Hypothalamus (tissue), 51 donors: ENCODE measurements at regions not wholly inside any gene's neighbourhood (a gene's known extent, or its start where the extent isn't known, plus 50 kb on each side); places are given as distances from the start of the nearest gene placed in this dataset.
"Not testable (repeated sequence)": the region's sequence is repeated elsewhere in the genome, so short reads cannot be mapped to it uniquely, and the experiment has no call there.

ENCODE experiments used
- DNase-seq, 51 donors: peaks; one replicate each; lab custom pipeline; 2025; lab: John Stamatoyannopoulos, UW

DNA sequence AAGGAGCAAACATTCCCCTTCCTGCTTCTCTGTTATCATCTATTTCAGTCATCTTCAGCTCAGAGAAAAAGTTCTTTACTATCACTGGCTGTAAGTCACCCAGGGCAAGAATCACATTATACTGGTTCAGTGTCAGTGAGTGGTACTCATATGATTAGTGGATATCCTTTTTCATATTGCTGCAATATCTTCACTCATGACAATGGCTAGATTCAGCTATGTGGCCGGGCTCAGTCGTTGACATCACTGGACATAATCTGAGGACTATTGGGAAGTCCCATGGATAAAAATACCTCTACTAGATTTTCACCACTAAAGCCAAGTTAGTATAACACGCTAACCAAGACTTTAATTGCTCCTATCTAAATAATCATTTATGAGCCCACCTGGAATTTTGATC, 91.3 kb upstream of the UBE2E2 start:
- no peak for DNase-seq

DNA sequence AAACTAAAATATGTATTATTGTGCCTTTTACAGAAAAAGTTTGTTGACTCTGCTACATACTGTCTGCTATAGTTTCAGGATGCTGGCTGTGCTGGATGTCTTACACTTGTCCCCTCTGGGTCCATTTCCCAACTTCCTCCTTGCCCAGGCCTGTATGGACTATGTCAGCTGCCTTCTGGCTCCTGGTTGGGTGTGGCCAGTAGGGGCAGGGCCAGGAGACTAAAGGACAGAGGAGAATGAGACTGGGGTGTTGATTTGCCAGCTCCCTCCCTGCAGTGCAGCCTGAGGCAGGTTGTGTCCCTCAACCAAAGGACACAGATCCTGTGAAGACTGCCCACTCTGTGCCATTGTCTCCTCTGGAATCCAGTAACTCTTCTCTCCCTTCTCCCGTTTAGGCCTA, 90.6 kb upstream of the UBE2E2 start:
- DNase-seq = no peak

DNA sequence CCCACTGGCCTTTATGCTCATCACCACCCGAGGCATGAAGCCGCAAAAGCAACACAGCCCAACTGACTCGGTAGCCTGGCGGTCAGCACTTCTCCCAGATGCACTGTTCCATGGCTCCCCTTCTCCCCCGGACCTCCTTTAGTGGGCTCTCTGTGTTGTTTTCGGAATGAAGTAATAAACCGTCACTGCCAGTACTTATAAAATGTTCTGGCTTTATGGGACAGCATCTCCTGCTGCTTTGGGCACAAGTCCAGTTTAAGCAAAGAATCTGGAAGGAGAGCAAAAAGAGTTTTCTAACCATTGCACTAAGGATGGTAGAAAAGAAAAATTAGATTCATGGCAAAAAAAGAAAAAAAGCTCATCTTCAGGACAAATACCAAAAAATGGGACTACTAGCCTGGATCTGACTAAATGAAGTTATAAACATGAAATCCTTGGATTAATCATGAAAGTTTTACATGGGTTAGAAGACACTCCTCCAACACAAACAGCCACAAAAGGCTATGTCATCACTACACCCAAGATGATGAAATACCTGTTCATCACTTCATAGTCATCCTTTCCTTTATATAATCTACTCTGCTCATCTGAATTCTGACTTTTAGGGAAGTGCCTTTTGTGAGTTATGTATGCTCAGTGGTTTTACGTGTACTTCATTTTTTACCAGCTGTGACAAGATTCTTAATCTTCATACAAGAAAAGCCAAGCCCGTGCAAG, 89.5 kb upstream of the UBE2E2 start:
- peak in 1 of 51 donors; percentile 0 for DNase-seq

DNA sequence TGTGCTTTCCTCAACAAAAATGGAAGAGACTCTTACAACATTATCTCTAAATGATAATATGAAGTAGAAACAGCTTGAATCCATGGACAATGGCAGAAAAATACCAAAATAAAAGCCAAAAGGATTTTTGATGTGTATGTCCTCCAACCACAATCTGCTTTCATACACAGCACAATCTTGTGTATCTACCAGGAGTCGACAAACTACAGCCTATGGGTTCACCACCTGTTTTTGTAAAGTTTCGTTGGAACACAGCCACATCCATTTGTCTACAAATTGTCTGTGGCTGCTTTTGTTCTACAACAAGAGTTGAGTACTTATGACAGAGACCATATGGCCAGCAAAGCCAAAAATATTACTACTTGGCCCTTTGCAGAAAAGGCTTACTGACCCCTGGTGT, 88.7 kb upstream of the UBE2E2 start:
- no peak for DNase-seq

DNA sequence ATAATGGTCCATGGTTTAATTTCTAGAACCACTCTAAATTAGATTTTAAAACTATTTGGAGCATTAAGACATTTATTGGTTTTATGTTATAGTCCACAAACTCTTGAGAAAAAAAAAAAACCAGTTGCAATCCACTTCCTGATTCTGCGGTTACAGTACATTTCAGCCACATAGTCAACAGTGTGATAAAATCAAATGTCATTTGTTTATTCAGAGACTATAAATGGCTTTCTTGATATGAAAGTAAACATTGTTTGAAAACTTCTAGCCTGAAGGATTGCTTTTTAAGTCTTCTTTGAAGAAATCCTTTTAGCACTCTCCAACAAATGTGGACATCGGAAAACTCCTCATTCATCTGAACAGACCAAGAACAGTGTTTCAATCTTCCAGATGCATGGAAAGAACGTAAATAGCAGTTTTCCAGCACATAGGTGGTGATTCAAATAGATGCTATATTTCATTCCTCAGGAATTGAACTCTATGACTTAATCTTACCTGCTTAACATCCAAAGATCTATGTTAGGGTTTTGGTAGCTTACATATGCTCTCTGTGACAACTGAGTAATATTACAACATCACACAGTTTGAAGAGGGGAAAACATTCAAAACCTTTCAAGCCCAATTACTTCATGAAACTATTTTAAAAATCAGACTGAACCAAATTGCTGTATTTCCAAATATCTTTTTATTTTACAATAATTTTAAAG, 87.8 kb upstream of the UBE2E2 start:
- no peak for DNase-seq

DNA sequence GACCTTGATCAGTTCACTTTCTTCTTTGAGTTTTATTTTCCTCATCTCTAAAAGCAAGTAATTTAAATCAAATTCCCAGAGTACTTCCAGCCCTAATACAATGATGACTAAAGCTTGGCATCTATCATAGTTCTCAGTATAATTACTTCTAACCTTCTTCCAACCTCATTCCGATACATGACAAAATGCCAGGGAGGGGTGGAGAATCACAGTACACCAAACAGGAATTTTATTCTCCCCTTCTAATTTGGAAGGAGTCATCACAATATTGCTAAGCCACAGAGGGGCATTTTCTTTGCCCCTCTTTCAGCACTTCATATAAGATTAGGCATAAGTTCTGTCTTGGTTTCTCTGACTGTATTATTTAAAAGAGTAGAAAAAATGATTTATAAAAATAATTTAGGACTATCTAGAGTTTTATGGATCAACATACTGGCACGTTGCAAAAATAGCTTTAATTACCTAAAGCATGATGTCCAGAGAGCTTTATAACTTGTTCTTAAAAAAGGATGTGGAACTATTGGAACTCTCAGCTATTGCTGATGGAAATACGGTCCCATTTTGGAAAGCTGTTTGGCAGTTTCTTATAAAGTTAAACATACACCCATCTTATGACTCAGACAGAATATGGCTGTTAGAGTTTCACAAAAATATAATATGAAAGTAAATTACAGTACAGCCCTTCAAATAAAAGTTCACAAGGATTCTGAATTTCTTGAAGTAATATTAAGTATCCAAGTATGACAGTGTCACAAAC, 86.9 kb upstream of the UBE2E2 start:
- DNase-seq = no peak

DNA sequence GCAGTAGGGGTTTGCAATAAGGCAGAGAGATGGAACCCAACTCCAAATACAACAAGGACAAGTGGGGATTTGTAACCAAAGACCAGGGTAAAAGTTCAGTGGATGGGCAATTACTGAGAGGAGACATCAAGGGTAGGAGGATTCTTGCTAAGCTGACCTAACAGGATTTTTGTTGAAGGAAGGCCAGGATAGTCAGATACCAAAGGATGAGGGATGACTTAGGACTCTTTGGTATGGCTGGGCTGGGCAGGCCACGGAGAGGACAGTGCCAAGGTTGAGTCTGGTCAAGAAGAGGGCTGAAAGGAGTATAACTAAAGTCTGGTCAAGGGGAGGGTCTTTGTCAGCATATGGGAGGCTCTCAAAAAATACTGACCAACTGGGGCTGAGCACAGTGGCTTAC, 85.3 kb upstream of the UBE2E2 start:
- DNase-seq = no peak

DNA sequence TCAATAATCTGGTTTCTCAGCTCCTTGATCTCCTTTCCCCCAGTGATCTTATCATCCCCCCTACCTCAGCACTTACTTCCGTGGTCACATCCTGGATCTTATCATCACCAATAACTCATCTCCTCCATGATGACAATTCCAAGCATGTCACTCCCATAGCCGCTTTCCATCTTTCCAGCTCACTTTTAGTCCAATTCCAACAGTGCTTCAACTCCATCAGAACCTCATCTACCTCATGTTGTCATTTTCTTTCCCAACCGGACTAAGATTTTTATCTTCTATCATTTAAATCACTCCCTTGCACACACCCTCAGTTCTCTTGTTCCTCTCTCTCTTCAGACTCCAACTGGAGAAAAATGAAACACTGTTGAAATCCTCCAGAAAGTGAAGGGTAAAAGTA, 75.9 kb upstream of the UBE2E2 start:
- DNase-seq = no peak

DNA sequence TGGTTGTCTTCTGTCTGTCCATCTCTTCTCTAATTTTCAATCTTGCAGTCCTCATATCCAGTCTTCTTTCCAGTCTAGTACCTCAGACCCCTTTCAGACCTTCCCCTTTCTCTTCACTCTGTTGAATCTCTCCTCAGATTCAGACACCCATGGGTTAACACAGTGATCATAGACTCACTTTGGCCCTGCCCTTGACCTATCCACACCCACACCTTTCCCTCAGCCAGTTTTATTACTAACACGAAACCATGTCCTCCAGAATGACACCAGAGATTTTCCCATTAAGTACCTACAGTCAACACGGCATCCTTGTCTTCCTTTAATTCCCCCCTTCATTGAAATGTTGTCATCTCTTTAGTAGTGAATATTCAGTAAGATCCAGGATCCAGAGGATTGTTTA, 74.5 kb upstream of the UBE2E2 start:
- DNase-seq = no peak

DNA sequence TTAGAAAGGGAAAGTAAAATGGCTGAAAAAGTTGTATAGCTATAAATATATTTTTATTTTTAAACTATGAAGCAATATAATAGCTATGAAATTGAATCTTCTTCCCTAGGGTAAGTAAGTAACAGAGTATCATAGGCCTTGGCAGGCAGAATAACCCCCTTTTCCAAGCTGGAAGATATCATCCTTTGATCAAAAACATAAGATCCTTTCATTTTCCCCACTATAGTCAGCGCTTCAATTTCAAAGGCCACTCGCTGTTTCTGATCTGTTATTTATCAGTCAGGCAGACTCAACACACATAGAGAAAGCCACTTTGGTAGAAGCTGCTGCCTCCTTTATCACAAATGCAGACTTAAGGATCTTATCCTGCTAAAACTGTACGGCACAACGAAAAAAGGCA, 74.0 kb upstream of the UBE2E2 start:
- DNase-seq = no peak

DNA sequence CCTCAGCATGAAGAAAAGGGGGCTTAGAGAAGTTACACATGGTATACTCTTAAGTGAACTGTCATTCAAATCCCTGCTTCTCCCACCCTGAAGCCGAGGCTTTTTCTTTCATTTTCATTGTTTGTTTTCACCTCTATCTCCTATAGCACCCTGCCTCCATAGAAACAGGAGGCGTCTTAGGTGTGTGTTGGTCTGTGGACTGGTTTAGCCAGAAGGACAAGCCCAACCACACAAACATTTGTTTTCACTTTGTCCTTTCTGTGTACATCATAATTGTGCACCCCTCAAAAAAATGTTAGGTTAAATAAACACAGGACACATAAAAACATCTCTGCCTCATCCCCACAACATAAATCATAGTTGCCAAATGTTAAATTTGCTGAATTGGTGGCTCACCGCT, 73.3 kb upstream of the UBE2E2 start:
- no peak for DNase-seq

DNA sequence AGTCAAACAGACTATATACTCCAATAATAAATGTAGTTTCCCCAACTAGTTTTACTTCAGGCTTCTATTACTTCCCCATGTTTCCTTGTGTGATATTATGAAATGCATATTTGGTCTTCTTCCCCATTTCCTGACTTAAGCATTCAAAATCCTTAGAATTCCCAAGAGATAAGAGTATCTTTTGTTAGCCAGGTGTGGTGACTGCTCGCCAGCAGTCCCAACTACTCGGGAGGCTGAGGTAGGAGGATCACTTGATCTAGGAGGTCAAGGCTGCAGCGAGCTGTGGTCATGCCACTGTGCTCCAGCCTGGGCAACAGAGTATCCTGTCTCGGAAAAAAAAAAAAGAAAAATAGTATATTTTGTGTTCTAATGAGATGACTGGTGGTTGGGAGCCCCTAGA, 72.7 kb upstream of the UBE2E2 start:
- no peak for DNase-seq

DNA sequence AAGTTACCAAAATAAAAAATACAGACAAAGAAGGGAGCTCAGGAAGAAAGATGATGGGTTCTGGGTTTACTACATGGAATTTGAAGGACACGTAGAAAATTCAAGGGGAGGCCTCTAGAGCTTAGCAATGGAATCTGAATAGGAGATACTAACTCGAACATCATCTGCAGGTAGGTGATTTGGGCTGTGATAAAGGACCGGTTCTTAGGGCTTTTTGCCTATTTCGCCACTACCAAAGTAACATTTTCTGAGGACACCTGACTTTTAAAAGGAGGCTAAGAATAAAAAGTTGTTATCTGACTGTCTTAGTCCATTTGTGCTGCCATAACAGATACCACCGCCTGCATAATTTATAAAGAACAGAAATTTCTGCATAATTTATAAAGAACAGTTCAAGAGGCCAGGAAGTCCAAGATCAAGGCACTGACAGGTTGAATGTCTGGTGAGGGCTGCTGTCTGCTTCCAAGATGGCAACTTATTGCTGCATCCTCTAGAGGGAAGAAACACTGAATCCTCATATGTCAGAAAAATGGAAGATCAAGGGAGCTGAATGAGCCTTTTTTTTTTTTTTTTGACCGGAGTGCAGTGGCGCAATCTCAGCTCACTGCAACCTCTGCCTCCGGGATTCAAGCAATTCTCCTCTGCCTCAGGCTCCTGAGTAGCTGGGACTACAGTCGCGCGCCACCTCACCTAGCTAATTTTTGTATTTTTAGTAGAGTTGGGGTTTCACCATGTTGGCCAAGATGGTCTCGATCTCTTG, 67.9 kb upstream of the UBE2E2 start:
- DNase-seq = no peak

DNA sequence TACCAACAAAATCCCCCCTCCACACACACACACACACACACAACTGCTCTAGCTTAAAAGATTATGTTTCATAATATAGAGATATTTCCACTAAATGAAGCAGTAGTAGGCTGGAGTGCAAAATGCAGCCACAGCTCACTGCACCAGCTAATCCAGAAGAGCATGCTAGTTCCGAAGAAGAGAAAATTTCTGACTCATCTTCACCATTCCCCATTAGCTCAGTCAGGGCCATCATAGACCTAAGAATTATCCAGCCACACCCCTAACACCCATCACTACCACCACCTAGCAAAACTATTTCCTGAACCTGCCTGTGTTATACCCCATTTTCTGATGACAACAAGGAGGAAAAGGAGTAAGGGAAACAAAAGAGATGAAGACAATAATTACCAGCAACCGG, 67.1 kb upstream of the UBE2E2 start:
- no peak for DNase-seq

DNA sequence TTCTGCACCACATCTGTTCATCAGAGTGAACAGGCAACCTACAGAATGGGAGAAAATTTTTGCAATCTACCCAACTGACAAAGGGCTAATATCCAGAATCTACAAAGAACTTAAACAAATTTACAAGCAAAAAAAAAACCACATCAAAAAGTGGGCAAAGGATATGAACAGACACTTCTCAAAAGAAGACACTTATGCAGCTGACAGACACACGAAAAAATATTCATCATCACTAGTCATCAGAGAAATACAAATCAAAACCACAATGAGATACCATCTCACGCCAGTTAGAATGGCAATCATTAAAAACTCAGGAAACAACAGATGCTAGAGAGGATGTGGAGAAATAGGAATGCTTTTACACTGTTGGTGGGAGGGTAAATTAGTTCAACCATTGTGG, 59.1 kb upstream of the UBE2E2 start:
- DNase-seq = not testable (repeated sequence)

DNA sequence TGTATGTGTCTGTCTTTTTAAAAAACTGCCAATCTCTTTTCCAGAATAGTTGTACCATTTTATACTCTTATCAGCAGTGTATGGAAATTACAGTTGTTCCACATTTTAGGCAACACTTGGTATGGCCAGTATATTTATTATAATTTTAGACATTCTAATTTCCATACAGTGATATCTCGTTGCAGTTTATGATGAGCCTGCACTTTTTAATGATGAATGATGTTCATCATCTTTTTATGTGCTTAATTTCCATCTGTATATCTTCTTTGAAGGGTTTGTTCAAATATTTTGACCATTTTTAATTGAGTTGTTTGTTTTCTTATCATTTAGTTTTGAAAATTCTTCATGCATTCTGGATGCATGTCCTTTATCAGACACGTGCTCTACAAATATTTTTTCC, 57.0 kb upstream of the UBE2E2 start:
- DNase-seq = no peak

DNA sequence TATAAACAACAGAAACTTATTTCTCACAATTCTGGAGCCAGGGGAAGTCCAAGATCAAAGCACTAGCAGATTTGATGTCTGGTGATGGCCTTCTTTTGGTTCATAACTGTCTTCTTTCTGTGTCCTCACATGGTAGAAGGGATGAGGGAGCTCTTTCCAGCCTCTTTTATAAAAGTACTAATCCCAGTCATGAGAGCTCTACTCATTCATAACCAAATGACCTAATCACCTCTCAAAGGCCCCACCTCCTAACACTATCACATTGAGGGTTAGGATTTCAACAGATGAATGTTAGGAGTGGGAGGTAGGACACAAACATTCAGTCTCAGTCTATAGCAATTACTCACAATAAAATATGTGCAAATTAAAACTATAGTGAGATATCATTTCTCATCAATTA, 50.1 kb upstream of the UBE2E2 start:
- no peak for DNase-seq
